ENCODE measurements at regions not wholly inside any gene's neighbourhood (a gene's known extent, or its start where the extent isn't known, plus 50 kb on each side); places are given as distances from the start of the nearest gene placed in this dataset.

GRCh38 chr7:109635374-109635773, 1065.7 kb downstream of the DNAJB9 start:
- intact Hi-C loops (cut with micrococcal nuclease; ENCODE audit: unreplicated experiment): no loop called here
- FAIRE-seq (no peak), ATAC-seq (no peak), DNase-seq (ENCODE audit: low spot score) (no peak)
- H3K9me3 ChIP-seq (ENCODE audit: low read length): peaks cover 21% of the 10 kb centered on the region
- no peaks in the 10 kb centered on the region for H3K4me1 ChIP-seq (ENCODE audit: insufficient read depth, low read length)
- in situ Hi-C loops (cut with HindIII; ENCODE audit: extremely low pct_ligation_motif_present, low pct_unique_long_range_greater_than_20kb): no loop called here
- no peaks in the 10 kb centered on the region for H3K27me3 ChIP-seq (ENCODE audit: control insufficient read depth in 1 of 2, insufficient read depth in 2 of 2, low read length in 2 of 2)
- H3K36me3 ChIP-seq (replicated peaks in 1 of 2; ENCODE audit: control insufficient read depth in 1 of 2, insufficient read depth in 2 of 2, low read length in 2 of 2): no peaks in the 10 kb centered on the region
- WGBS (ENCODE audit: low lambda C conversion rate): 0% methylated on average over 3 of the region's 3 CpGs
- no peaks in the 10 kb centered on the region for H4K20me1 ChIP-seq (ENCODE audit: insufficient read depth, low read length)
- TF ChIP-seq ZNF276 (CRISPR knock-in tag; IDR thresholded peaks at IDR 0.05; ENCODE audit: low read depth) (no peak), SP2 (CRISPR knock-in tag; IDR thresholded peaks at IDR 0.05) (no peak), ZNF260 (CRISPR knock-in tag; IDR thresholded peaks at IDR 0.05; ENCODE audit: borderline replicate concordance, low read depth) (no peak), ELF1 (CRISPR knock-in tag; IDR thresholded peaks at IDR 0.05) (no peak), NR3C1 (CRISPR knock-in tag; IDR thresholded peaks at IDR 0.05) (no peak), MZF1 (CRISPR knock-in tag; IDR thresholded peaks at IDR 0.05; ENCODE audit: borderline replicate concordance) (no peak), SP4 (CRISPR knock-in tag; IDR thresholded peaks at IDR 0.05) (no peak), ADNP (CRISPR knock-in tag; IDR thresholded peaks at IDR 0.05) (no peak), ZIK1 (CRISPR knock-in tag; IDR thresholded peaks at IDR 0.05; ENCODE audit: borderline replicate concordance, low read depth) (no peak), RNF219 (CRISPR knock-in tag; IDR thresholded peaks at IDR 0.05) (no peak), ZNF570 (CRISPR knock-in tag; IDR thresholded peaks at IDR 0.05; ENCODE audit: borderline replicate concordance) (no peak), HNRNPUL1 (IDR thresholded peaks at IDR 0.05; ENCODE audit: low read depth, low read length) (no peak), GLI4 (CRISPR knock-in tag; IDR thresholded peaks at IDR 0.05; ENCODE audit: borderline replicate concordance) (no peak), ONECUT2 (CRISPR knock-in tag; IDR thresholded peaks at IDR 0.05) (no peak)
- BruUV-seq (replicated peaks): no TSS peak
- H3K4me2 ChIP-seq (ENCODE audit: low read depth, low read length): no peak overlapping the region
- ChIA-PET POLR2A (no interaction called here), CTCF (ENCODE audit: low intra/inter-chr PET ratio, low total read pairs) (no interaction called here)
- no peak overlapping the region for H3K27ac ChIP-seq (ENCODE audit: extremely low read length, insufficient read depth, low read length)
- H3K4me3 ChIP-seq (replicated peaks in 1 of 3; ENCODE audit: insufficient read depth in 1 of 3, low read depth in 2 of 3, low read length in 3 of 3): no peak overlapping the region
- H3K79me2 ChIP-seq (ENCODE audit: insufficient read depth, low read length): no peaks in the 10 kb centered on the region
- no peak overlapping the region for H3K9ac ChIP-seq (ENCODE audit: insufficient read depth, low read depth, low read length)
- H2AFZ ChIP-seq (ENCODE audit: low read length): no peak overlapping the region
